Iris pigment epithelial cell (primary cell): ENCODE measurements at regions not wholly inside any gene's neighbourhood (a gene's known extent, or its start where the extent isn't known, plus 50 kb on each side); places are given as distances from the start of the nearest gene placed in this dataset.
"Not testable (repeated sequence)": the region's sequence is repeated elsewhere in the genome, so short reads cannot be mapped to it uniquely, and the experiment has no call there.

Experiments
- DNase-seq: peaks from one replicate; pipeline ENCODE4 v3.0.0-alpha.2; 2011; ENCODE audit warnings: low read depth

GRCh38 chr19:5290336-5291262 lies 50.0 kb downstream of the PTPRS start:
- no peak for DNase-seq

GRCh38 chr19:5289060-5289990 lies 51.3 kb downstream of the PTPRS start:
- DNase-seq = no peak

DNA sequence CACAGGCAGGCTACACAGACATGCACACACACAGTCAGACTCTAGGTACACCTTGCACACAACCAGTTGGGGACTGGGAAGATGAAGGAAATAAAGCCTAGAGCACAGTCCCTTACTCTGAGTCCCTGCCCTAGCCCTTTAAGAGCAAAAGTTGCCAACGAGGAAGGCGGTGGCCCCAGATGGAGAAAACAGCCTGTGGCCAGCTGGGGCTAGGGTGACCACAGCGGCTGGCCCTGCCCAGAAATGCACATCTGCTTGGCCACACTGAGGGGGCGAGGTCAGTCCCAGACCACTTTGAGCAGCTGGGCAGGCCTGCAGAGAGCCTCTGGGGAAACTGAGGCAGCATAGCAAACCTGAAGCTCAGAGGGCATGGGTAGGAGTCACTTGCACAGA lies 52.3 kb downstream of the PTPRS start:
- no peak for DNase-seq

DNA sequence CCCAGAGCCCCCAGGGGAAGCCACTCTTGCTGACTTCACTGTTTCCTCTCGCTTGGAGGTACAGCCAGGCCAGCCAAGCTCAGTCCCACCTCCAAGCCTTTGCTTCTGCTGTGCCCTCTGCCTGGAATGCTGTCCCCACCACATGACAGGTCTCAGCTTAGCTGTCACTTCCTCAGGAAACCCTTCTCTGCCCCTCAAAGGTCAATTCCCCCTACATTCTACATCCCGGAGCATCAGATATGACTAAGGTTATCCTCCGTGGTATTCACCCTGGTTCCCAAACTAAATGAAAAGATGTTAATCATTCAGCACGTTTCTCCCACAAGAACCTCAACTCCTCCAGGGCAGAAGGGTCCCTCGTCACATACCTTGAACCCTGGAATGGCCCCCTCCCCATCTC lies 53.5 kb downstream of the PTPRS start:
- DNase-seq = no peak

DNA sequence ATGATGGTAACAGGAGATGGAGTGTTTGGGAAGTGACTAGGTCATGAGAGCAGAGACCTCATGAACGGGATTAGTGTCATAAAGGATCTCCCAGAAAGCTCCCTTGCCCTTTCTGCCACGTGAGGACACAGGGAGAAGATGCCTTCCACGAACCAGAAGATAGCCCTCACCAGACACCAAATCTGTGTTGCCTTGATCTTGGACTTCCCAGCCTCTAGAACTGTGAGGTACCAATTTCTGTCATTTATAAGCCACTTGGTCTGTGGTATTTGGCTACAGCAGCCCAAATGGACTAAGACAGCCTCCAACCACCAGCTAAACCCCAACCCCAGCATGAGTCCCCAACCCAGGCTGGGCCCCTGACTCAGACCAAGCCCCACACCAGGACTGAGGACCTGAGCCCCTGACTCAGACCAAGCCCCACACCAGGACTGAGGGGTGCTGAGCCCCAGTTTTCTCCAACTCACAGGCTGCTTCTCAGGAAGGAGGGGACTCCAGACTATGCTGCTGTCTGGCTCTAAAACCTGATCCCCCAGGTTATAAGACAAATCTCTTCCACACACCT lies 54.1 kb downstream of the PTPRS start:
- DNase-seq = no peak

GRCh38 chr19:5285955-5286354 lies 54.7 kb downstream of the PTPRS start:
- no peak for DNase-seq

GRCh38 chr19:5285311-5285710 lies 55.3 kb downstream of the PTPRS start:
- DNase-seq = no peak

DNA sequence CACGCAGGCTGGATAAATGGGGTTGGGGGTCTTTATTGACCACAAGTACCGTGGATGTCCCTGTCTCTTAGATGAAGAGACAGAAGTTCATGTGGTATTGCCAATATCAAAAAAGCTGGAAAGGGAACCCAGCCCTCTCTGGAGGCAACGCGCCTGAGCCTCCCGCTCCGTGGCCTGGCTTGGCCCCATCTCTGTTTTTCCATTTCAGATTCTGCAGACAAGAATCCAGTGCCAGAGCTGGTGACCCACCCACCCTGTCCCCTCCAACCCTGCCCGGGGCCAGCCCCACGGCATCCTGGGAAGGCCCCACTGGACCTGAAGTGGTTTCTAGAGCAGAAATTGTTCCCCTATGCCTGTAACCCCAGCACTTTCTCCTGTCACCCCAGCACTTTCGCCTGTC lies 57.7 kb downstream of the PTPRS start:
- no peak for DNase-seq

DNA sequence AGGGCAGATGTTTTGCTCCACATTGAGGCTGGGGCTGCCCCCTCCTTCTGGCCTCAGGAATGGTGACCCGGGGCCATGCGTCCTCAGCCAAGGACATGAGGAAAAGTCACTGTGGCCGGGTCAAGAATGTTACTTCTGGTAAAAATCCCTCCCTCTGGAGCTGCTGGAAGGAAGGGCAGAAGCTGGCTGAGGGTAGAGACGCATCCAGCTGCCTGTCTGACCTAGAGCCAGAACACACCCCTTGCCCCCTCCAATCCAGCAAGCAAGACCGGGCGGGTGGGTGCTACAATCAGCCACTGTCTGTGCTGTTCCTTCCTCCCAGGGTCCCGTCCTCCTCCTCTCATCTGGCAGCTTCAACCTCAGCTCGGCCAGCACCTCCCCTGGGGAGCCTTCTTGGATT lies 59.0 kb downstream of the PTPRS start:
- no peak for DNase-seq

DNA sequence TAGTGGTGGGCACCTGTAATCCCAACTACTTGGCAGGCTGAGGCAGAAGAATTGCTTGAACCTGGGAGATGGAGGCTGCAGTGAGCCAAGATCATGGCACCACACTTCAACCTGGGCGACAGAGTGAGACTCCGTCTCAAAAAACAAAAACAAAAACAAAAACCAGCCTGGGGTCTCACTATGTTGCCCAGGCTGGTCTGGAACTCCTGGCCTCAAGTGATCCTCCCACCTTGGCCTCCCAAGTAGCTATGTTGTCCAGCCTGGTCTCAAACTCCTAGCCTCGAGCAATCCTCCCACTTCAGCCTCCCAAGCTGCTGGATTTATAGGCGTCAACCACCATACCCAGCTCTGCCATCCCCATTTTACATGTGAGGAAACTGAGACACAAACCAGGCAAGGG lies 64.9 kb downstream of the PTPRS start:
- not testable (repeated sequence) for DNase-seq

DNA sequence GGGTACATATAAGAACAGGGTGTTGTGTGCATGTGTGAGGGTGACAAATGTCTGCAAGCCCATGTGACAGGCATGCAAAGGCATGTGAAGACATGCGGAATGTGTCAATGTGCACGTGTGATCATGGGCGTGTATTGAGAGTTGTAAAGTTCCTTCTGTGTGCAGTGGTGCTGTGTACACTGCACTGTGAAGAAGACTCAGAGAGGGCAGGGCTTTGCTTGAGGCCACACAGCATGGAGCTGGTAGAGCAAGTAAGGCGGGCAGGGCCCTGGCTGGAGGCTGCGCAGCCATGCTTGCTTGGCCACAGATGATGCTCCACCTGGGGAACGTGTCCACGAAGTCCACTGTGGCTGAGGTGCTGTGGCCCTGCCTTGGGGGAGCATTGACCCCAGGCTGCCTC lies 66.8 kb downstream of the PTPRS start:
- DNase-seq = no peak

DNA sequence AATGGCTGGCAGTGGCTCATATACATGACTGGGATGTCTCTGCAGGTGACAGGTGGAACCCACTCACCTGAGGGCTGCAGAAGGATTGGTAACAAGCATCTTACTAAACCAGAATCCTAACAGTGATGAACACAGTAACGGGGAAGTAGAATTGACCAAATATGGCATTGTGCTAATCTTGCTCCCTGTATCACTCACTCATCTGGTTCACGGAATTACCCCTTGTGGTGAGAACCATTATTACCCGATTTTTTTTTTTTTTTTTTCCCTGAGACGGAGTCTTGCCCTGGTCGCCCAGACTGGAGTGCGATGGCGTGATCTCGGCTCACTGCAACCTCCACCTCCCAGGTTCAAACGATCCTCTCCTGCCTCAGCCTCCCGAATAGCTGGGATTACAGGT lies 69.5 kb downstream of the PTPRS start:
- no peak for DNase-seq

DNA sequence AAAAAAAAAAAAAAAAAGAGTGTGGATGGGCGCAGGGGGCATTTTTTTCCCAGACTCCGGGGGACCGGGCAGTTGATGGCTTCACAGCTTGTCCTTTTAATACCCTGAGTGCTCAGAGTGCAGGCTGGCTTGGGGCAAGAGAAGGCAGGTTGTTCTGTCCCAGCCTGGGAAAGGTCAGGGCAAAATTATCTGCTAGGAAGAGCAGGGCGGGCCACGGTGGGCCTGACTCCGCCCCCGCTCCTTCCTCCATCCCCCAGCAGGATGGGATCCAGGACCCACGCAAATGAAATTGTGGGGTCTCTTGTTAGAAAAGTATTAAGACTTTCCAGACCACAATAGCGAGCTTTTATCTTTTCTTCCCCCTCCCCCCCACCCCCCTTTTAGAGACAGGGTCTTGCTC lies 70.7 kb downstream of the PTPRS start:
- no peak for DNase-seq

DNA sequence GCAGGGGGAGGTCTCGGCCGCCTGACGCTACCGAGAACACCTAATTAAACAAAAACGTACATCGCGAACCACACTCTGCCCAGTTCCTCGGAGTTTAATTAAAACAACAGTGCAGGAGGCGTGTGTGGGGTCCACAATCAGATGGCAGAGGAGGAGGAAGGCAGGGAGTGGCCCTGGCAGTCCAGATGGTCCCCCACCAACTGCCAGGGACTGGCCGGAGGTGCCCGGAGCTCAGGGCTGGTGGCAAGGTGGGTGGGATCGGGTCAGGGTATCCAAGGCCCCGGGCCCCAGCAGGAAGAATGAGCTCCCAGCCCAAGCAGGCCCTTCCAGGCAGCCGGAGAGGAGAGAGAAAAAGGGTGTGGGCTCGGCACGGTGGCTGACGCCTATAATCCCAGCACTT lies 71.3 kb downstream of the PTPRS start:
- DNase-seq = no peak

DNA sequence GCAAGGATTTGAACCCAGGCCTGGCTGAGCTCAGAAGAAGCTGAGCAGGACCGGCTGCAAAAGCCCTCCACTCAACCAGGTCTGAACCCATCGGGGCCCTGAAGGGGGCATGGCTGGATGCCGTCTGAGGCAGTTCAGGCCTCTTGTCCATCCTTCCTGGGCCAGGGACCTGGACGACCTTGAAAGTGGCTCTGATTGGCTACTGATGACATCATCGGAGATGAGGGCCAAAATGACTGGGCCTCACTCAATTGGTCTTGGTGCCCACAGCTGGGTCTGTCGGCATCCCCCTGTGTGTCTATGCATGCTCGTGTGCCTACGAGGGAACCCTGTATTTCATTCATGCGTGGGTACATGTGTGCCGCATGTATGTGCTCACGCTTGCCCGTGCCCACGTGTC lies 71.8 kb downstream of the PTPRS start:
- no peak for DNase-seq

DNA sequence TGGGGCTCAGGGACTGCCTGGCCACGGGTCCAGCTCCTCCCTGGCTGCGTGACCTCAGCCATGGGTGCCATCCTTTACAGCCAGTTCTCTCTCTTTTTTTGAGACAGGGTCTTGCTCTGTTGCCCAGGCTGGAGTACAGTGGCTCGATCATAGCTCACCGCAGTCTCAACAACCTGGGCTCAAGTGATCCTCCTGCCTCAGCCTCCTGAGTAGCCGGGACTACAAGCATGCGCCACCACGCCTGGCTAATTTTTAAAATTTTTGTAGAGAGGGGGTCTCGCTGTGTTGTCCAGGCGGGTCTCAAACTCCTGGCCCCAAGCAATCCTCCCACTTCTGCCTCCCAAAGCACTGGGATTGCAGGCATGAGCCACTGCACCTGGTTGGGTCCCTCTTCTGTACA lies 75.4 kb downstream of the PTPRS start:
- no peak for DNase-seq

GRCh38 chr19:5264453-5264852 lies 76.2 kb downstream of the PTPRS start:
- DNase-seq = no peak

- DNase-seq = no peak
Measured at GRCh38 chr19:5263615-5264014, 77.0 kb downstream of the PTPRS start.

DNA sequence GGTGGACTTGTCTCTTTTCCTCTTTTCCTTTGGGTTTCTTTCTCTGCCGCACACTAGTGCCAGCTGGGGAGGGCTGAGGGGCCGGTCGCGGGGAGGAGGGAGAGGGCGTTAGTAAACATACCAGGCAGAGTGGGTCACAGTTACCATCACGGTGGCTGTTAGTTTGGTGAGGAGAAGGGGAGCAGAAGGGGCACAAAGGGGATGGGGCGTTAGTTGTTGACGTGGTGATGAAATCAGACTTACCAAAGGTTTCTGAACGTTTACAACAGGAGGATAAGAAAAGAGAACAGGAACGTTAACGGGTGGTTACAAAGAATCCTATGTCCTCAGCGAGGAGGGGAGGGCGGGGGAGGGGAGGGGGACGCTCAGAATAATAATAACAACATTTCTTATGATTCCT lies 77.9 kb downstream of the PTPRS start:
- no peak for DNase-seq

DNA sequence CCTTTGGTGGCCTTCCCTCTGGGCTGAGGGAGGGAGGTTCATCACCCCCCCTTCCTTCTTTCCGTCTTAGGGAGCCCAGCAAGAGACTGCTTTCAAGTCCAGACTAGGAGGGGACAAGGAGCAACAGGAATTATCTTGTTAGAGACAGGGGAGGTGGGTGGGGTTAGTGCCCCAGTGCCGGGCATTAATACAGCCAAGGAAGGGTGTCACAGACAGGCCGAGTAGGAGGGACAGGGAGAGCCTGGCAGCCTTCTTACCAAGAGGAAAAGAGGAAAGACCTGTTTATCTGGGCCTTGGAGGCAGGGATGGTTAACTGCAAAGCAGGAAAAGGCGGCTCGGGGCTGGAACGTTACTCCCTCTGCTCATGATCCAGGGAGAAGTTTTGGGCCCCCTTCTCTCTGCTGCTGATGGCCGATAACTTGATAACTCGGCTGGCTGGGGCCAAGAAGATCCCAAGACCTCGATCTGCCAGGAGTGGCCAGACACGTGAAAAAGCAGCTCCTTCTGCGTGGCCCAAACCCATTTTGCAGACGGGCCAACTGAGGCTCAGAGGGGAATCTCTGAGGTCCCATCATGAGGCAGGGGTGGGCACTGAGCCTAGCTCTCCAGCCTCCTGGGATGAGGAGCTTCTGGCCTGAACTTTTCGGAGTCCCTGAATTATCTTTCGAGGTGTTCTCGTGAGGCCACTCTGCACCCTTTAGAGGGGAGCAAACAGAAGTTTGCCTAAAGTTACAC lies 79.3 kb downstream of the PTPRS start:
- no peak for DNase-seq

DNA sequence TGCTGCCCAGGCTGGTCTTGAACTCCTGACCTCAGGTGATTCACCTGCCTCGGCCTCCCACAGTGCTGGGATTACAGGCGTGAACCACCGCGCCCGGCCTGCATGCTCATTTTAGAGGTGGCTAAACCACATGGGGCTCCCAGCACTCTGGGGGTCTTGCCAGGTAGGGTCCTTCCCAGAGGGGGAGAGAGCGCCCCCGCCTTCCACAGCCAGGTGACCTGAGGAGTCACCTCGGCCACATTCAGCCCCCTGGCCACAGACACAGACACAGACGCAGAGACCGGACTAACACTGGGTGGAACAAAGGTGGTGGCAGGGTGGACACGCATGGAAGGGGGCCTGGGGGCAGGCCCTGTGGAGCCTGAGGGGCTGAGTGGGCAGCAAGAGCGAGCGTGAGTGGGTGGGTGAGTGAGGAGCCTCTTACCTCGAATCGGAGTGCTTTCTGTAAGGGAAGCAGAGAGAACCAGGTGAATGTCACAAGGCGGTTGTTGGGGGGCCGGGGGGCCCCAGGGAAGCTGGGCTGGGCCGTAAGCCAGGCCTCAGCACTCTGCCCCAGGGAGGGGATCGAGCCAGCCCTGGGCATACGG lies 80.1 kb downstream of the PTPRS start:
- no peak for DNase-seq

GRCh38 chr19:5259750-5260149 lies 80.9 kb downstream of the PTPRS start:
- DNase-seq = no peak
